DMS53 treated with DMSO at 0.1 percent for 48 hours (cell line): ENCODE measurements at regions not wholly inside any gene's neighbourhood (a gene's known extent, or its start where the extent isn't known, plus 50 kb on each side); places are given as distances from the start of the nearest gene placed in this dataset.
A peak's percentile ranks its signal among the peaks of the same experiment; 100 is the strongest.
"Not testable (repeated sequence)": the region's sequence is repeated elsewhere in the genome, so short reads cannot be mapped to it uniquely, and the experiment has no call there.

Source experiments
- DNase-seq: peaks from one replicate; lab custom pipeline; 2025; ENCODE audit not compliant: unreplicated experiment; lab: John Stamatoyannopoulos, UW

DNA sequence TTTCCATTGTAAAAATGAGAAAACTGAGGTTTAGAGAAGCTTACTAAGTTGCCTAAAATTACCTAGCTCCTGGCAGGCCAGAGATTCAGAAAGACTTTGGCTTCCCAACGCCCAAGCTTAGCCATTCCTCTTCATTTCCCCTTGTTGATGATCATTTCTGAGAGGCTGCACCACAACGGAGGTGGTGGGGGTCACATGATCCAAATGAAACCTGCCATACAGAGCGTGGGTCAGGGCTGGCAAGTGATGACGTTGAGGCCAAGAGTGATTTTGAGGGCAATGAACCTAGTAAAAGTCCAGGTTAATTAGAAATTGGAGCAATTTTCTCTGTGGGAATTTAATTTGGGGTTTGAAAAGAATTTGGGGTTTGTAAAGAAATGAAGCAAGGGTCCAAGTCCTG, 109.9 kb downstream of the TMEM182 start:
- no peak for DNase-seq

DNA sequence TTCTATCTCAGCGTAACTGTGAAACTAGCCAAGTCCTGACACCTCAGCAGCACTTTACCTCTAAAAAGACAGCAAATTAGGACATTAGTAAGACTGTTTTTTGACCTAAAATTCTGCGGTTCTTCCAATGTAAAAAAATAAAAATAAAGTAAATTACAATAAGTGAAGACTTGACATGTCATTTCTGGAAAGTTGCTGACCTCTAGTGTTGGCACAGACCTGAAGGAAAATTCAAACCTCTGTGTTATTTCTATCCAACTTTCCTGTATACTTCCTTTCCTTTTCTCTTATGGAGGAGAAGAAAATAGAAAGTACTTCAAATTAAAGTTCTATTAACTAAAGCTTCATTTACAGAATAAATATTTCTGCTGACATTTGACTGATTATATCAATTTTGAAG, 110.6 kb downstream of the TMEM182 start:
- DNase-seq = no peak

DNA sequence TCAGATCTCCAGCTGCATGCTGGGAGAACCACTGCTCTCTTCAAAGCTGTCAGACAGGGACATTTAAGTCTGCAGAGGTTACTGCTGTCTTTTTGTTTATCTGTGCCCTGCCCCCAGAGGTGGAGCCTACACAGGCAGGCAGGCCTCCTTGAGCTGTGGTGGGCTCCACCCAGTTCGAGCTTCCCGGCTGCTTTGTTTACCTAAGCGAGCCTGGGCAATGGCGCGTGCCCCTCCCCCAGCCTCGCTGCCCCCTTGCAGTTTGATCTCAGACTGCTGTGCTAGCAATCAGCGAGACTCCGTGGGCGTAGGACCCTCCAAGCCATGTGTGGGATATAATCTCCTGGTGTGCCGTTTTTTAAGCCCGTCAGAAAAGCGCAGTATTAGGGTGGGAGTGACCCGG, 117.7 kb downstream of the TMEM182 start:
- DNase-seq = not testable (repeated sequence)

DNA sequence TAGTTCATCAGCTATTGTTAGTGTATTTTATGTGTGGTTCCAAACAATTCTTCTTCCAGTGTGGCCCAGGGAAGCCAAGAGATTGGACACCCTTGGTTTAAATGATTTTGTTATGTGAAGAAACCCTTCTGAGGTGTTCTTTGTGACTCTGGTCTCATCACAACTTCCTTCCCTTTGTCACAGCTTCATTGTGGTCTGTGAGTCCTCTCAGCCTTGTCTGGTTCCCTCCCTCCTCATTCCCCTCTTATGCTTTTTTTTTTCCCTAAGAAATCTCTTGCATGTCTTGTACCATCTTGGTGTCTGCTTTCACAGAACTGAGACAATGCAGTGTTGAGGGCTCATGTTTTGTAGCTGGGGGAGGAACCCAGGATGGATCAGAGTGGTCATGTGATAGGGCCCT, 118.9 kb downstream of the TMEM182 start:
- no peak for DNase-seq

DNA sequence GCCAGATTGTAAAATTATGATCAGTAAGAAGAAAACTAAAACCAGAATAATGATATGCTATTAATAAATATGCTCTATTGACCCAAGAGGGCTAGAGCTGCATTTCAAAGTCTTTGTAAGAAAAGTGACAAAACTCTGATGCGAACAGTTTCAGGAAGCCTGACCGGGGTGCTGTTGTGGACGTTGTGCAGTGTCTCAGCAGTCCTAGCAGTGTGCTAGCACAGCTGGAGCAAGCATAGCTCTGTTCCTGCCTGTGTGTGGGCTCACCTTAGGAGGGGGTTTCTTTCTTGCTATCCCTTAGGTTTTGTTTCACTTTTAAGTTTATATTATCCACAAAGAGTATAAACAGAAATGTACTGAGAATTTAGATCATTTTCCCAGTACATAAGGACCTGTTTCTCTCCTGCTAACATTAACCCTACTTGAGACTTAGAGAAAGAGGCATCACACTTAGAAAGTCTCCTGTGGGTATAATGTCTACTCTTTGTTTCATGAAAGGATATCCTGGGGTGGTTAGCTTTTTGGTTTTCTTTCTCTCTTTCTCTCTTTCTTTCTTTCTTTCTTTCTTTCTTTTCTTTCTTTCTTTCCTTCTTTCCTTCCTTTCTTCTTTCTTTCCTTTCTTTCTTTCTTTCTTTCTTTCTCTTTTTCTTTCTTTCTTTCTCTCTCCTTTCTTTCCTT, 124.5 kb downstream of the TMEM182 start:
- DNase-seq = no peak

DNA sequence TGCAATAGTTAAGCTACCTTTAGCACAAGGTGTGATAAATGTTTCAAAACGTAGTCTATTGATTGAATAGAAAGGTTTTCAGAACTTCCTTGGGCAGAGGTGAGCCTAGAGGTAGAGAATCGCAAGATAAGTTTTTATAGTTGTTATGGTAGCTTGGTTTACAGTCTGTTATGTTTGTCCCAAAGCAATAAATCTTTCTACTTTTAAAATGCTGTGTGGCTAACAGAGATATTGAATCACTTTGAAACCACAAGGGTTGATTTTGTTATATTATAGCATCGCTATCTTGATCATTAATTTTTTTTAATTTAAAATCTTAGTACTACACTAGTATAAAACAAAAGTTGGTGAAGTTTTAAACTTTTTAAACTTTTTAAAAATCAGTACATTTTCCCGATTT, 126.7 kb downstream of the TMEM182 start:
- DNase-seq = no peak

DNA sequence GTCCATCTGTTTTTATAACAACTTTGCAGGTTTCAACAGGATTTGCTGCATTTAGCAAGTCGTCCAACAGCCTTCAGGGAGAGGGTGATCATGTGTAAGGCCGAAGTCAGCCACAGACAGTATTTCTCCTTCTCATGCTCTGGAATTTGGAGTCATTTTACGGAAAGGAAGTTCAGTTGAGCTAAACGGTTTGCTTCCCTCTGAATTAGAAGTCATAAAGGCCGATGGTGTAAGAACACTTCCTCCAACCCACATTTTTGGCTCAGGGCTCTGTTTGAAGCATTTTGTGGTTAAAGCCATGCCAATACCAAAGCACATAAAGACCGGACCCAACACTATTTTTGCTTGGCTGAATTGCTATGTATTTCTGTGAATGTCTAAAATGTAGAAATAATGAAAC, 129.5 kb downstream of the TMEM182 start:
- no peak for DNase-seq

DNA sequence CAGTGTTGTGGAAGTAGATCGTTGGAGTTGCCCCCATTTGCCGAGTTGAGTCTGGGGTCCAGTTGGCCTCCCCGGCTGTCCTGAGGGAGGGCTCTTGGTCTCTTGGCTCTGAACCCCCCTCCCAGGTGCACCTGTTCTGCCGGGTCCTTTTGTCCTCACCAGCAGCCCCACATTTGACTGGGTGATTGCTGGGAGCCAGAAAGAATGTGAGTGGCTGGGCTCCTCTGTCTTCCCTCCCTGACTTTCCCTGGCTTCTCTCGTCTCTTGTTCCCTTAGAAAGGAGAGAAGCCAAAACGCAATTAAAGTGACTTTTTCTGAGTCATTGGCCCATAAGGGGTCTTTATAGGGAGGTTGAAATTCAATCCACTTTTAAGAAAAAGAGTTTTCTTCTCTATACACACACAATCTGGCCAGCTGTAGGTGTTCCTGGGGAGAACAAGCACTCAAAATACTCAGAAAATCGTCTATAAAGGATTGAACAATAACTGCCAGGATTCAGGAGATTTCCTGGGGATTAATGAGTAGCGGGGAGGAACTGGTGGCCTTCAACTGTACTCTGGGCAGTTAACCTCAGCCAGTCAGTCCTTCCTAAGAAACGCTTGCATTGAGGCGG, 131.0 kb downstream of the TMEM182 start:
- DNase-seq = no peak

DNA sequence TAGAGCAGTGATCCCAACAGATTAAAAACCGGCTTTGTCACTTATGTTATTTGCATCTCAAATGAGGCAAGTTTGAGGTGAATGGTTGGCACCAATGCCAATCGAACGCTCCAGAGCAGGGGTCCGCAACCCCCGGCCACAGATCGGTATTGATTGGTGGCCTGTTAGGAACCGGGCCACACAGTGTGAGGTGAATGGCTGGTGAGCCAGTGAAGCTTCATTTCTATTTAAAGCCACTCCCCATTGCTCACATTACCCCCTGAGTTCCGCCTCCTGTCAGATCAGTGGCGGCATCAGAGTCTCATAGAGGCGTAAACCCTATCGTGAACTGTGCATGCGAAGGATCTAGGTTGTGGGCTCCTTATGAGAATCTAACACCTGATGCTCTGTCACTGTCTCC, 132.0 kb downstream of the TMEM182 start:
- DNase-seq = no peak

DNA sequence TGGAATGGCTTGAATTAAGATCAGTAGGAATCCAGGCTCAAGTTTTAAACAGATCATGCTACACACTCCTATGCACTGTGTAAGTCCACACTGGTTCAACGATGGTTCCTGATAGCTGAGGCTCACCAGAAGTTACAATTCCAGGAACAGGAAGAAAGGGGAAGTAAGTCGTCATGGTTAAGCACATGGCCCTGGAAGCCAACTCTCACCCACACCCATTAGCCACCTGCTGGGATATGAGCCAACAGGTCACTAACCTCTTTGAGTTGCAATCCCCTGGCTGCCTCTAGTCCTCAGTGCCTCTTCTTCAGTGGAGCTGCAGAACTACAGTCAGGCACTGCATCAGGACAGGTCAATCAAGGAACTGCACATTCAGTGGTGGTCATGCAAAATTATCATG, 133.5 kb downstream of the TMEM182 start:
- DNase-seq = no peak

DNA sequence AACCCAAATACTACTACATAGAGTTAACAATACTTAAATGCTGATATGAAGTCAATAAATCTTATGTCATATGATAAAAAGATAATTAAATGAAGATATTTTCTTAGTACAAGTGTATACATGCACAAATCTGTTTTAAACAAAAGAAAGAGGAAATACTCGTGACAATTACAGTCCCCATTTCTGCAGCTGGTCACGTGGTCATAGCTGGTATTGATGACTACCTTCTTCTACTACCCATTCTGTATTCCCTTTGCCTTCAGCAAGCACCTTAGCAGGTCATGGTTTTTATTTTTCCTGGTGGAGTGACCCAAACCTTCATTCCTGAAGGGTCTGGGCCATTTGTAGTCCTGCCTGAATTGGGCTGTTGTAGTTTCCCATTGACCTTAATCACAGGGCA, 147.4 kb downstream of the TMEM182 start:
- DNase-seq = not testable (repeated sequence)

DNA sequence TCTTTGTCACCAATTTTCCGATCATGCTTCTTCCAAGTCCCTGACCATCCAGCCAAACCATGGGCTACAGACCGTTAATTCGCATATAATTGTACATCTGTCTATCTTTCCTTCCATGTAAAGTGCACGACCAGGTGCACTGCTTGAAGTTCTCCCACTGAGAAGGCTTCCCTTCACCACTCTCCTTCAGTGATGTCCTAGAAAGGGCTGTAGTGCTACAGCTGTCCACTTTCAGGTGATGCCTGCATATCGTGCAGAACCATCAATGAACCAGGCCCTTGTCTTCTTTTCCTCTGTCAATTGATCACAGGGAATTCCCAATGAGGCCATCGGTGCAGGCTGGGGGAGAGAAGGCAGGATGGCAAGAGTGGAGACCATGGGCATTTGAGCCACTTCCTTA, 148.9 kb downstream of the TMEM182 start:
- no peak for DNase-seq

DNA sequence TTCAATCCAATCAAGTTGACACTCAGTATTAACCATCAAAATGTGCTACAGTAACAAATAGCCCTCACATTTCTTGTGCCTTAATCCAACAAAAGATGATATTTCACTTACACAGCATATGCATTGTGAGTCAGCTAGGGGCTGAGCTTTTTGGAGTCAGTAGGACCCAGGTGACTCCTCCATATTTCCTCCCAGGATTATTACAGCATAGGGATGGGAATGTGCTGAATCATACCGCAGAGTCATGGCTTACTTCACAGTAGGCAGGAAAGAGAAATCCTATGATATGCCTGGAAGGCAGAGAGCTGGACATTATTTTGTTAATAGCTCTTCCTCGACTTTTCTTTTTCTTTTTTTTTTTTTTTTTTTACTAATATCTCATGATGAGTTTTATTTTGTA, 153.3 kb downstream of the TMEM182 start:
- no peak for DNase-seq

DNA sequence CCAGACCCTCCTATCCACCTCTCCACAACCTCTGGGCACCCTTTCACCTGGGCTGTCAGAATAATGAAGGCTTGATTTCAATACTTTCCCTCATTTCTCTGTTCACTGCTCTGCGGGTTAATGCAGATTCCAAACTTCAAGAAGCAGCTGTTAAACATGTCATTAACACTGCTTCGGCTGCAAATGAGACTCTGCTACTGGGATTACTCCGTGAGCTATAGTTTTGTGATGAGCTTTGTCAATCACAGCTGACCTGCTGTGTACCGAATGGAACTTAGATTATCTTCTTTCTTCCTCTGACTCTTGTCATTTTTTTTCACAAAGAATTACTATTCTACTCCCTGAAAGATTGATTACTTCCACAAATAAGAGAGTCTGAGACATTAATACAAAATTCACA, 160.5 kb downstream of the TMEM182 start:
- no peak for DNase-seq

DNA sequence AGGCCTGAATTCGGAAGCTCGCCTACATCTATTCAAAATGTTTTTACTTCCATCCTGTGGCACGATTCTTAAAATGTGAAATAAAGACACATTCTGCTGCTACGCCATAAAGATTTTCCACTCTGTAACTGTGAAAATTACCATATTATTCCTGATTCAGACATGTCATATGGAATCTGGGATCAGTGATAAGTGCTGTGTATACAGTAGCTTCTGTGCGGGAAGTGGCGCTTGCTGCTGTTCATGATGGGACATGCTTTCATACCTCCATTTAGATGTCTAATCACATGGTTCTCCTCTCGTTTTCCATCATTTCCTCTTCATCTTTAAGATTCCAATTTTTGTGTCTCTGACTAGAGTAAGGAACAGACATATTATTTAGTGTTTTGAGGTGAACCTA, 163.2 kb downstream of the TMEM182 start:
- DNase-seq = no peak

DNA sequence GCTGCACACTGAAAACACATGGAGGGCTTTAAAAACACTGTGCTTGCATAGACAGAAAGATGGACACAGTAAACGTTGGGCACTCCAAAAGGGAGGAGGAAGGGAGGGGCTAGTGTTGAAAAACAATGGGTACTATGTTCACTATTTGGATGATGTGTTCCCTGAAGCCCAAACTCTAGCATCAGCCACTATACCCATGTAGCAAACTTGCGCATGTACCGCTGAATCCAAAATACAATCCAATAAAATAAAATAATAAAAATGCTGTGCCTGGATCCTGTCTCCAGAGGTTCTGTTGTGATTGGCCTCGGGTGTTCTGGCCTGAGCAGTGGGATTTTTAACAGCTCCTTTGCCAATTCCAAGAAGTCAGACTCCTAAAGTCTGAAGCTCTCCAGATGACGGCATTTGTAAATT, 166.0 kb downstream of the TMEM182 start:
- no peak for DNase-seq

DNA sequence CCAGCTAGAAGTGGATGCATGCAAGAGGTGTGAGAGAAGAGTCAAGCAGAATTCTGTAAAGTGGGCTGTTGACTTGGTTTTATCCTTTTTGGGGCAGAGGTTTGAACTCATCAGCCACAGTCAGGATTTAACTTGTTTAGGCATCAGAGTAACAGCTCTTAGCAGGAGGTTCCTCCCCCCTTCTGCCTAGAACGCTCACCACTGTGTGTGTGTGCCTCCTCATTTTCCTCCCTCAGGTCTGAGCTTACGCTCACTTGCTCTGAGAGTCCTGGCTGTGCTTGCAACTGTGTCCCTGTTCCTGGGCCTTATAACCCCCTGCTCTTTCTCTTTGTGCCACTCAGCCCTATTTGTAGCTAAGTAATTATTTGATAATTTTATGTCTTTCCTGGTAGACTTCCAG, 167.9 kb downstream of the TMEM182 start:
- DNase-seq = no peak

DNA sequence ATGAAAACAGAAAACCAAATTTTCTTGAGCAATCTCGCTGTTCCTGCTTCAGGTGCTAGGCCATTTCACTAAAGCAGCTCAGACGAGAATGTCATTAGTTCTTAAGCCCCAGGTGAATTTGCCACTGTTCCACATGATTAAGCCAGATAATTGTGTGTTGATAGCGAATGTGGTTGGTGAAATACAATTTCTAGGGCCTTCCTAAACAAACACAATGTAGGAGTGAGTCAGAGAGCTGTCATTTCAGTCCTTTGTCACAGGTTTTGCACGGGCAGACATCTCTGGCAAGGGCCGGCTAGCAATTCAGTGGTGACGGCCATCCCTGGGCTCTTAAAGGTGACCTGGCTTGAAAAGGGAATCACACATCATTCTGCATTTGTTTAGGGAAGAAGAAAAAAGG, 170.7 kb downstream of the TMEM182 start:
- DNase-seq = peak; percentile 86

DNA sequence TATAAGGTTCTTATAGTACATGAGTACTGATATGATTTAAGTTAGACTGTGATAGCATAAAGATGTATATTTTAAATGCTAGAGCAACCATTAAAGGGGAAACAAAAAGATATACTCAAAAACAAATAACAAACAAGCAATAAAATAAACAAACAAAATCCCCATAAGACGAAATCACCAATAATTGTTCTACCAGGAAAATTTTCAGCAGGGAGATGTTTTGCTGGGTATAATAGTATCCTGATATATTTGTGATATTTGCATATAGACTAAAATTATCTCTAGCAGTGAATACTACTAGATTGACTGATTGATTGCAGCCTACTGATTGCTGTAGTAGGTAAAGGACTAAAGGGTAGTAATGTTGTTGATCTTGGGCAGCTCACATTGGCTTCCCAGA, 177.4 kb downstream of the TMEM182 start:
- no peak for DNase-seq

DNA sequence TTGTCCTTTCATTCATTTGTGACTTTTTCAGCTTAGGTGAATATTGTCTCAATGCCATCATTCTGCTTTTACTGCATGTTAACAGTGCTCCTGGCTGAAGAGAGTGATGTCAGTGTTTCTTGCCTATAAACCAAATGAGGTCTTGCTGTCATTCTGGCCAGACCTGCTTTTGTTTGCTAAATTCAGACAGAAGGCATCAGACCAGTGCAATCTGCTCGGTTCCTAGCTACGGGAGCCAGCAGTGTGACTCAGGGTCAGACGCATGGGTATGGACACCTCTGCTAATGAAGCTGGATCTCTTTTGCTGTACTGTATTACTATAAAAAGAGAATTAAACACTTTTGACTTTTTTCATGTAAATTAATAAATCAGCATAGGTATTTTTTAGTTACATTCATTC, 178.9 kb downstream of the TMEM182 start:
- no peak for DNase-seq

DNA sequence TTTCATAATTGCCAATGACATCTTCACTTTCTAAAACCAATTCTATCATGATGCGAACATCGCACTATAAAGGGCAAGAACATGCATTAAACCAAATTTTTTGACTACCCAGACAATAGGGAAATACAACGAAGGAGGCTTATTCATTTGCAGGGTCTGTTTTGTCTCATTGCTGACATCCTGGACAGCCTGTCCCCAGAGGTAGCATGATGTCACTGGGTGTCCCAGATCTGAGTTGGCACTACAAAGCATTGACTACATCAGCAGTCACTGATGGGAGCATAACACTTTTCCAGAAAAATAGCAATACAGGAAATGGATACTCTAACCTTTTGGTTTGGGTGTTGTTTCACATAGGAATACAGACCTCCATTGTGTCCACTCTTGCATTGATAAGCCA, 180.3 kb downstream of the TMEM182 start:
- DNase-seq = no peak

DNA sequence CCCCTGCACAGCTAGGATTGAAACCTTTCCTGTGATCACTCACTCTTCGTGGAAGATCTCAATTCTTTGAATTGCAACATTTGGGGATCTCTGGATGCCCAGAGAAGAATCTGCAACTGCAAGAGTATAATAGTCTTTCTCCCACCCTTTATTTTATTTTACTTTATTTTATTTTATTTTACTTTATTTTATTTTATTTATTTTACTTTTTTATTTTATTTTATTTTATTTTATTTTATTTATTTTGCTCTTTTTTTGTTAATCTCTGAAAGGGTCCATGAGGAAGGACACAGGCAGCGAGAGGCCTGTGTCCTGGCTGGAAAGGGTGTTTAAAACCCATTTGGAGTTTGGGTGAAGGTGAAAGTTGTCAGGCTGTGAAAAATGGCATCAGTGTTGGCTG, 181.4 kb downstream of the TMEM182 start:
- no peak for DNase-seq

DNA sequence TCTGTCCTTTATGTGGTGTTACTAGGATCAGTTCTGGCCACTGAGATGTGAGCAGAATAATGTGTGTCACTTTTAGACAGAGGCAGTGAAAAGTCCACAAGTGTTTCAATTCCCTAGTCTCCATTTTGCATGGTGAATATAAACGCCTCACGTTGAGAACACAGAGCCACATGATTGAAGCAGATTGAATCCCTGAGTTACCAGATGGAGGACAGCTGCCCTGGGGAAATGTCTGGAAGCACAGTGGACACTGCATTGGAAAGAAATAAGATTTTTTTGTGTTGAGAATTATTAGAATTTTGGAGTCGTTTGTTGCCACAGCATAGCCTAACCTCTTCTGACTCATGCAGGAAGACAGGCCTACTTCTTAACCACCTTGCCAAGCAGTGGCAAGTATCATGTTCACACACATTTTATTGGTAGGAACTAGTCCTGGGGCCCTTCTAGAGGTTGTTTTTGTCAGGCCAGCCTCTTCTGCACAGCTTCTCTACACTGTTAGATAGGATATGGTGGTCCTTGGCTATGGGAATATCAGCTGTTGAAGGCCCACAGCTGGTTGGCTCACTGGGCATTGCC, 188.6 kb downstream of the TMEM182 start:
- no peak for DNase-seq
